HAP-1 (cell line): ENCODE measurements at regions not wholly inside any gene's neighbourhood (a gene's known extent, or its start where the extent isn't known, plus 50 kb on each side); places are given as distances from the start of the nearest gene placed in this dataset.

Source experiments
- DNase-seq, 2 experiments: peaks; one replicate each; pipeline ENCODE4 v3.0.0-alpha.2; 2016 to 2020; ENCODE audit warnings: low spot score in 2 of 2
- H3K27me3 ChIP-seq: fragments of 250-450 bp; sonication (Bioruptor Pico); 2 replicates; pipeline ENCODE4 v1.5.1; 2020; ENCODE audit warnings: low read depth, mild to moderate bottlenecking, moderate library complexity
- H3K36me3 ChIP-seq: fragments of 250-450 bp; sonication (Bioruptor Pico); replicated peaks from 2 replicates; pipeline ENCODE4 v1.5.1; 2020; ENCODE audit warnings: mild to moderate bottlenecking
- H3K4me1 ChIP-seq: fragments of 250-450 bp; sonication (Bioruptor Pico); 2 replicates; pipeline ENCODE4 v1.5.1; 2020; ENCODE audit warnings: mild to moderate bottlenecking
- H3K4me3 ChIP-seq: fragments of 250-450 bp; sonication (Bioruptor Pico); 2 replicates; pipeline ENCODE4 v1.5.1; 2020; ENCODE audit warnings: mild to moderate bottlenecking, moderate library complexity
- H3K9me3 ChIP-seq: fragments of 250-450 bp; sonication (Bioruptor Pico); 2 replicates; pipeline ENCODE4 v1.5.1; 2020; ENCODE audit warnings: mild to moderate bottlenecking, moderate library complexity
- in situ Hi-C: fragments of 300-500 bp; cut with MboI; formaldehyde crosslinking; loops from 3 replicates; pipeline ENCODE4 v1.14.3; 2020; ENCODE audit warnings: low sequenced_read_pairs, inconsistent platforms, mixed read lengths

GRCh38 chr2:83055376-83056010 lies 1403.6 kb downstream of the SUCLG1 start:
- DNase-seq: no peak
- Histone ChIP-seq H3K36me3 (no peaks in the 10 kb centered on the region), H3K4me1 (no peaks in the 10 kb centered on the region), H3K4me3 (no peak overlapping the region), H3K27me3 (no peaks in the 10 kb centered on the region), H3K9me3 (0 out of 2 replicates have a peak, but pooled peaks cover 3% of the 10 kb centered on the region)
- in situ Hi-C loops: no loop called here

DNA sequence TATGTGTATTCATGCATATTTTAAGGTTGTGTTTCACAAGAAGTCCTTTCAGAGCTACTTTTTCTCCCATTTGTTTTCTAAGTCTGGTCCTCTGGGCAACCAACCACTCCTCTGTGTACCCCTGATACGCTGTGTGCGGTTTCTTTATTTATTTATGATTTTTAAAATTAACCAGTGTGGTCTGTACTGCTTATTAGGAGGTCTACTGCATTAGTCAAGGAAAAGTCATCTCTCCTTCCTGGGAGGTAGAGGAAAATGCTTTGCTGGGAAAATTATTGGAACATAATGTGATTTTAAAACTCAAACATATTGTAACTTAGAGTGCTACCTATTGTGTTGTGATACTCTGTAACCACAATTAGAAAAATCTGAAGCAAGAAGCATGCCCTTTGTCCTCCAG lies 1404.3 kb downstream of the SUCLG1 start:
- in situ Hi-C loops: no loop called here

DNA sequence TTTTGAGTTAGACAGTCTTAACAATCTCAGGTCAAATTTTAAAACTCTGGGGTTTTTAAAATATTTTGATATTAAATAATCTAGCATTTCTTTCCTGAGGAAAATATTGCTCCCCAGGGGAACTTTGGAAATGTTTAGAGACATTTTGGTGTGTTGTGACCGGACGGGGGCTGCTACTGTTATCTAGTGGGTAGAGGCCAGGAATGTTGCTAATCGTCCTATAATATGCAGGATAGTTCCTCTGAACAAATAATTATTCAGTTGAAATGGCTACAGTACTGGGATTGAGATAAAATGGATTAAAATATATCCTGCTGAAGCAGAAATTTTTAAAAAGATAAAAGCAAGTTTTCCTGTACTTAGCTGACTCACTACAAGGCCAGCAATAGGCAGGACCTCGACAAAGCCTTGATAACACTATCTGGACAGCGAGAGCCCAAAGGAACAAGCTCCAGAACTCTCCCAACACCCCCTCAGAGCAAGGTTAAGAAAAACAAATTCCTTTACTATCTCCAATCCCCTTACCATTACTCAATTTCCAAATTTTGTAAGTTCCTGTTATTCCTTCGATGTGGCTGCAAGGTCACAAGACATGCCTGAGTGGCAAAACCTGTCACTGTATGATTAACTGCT lies 1407.4 kb downstream of the SUCLG1 start:
- no peak for DNase-seq
- H3K9me3 ChIP-seq: no peaks in the 10 kb centered on the region
- H3K4me3 ChIP-seq: no peak overlapping the region
- no peaks in the 10 kb centered on the region for H3K4me1 ChIP-seq
- H3K36me3 ChIP-seq: no peaks in the 10 kb centered on the region
- in situ Hi-C loops: no loop called here
- no peaks in the 10 kb centered on the region for H3K27me3 ChIP-seq

More for the DNA sequence above, 1404.3 kb downstream of the SUCLG1 start:
- DNase-seq: no peak
- Histone ChIP-seq H3K4me3 (no peak overlapping the region), H3K36me3 (no peaks in the 10 kb centered on the region), H3K9me3 (0 out of 2 replicates have a peak, but pooled peaks cover 3% of the 10 kb centered on the region), H3K27me3 (no peaks in the 10 kb centered on the region), H3K4me1 (no peaks in the 10 kb centered on the region)

GRCh38 chr2:83042053-83042452 lies 1417.0 kb downstream of the SUCLG1 start:
- H3K4me3 ChIP-seq: no peak overlapping the region
- H3K4me1 ChIP-seq: no peaks in the 10 kb centered on the region
- in situ Hi-C loops: no loop called here
- H3K27me3 ChIP-seq: no peaks in the 10 kb centered on the region
- no peak for DNase-seq
- no peaks in the 10 kb centered on the region for H3K36me3 ChIP-seq
- H3K9me3 ChIP-seq: no peaks in the 10 kb centered on the region

DNA sequence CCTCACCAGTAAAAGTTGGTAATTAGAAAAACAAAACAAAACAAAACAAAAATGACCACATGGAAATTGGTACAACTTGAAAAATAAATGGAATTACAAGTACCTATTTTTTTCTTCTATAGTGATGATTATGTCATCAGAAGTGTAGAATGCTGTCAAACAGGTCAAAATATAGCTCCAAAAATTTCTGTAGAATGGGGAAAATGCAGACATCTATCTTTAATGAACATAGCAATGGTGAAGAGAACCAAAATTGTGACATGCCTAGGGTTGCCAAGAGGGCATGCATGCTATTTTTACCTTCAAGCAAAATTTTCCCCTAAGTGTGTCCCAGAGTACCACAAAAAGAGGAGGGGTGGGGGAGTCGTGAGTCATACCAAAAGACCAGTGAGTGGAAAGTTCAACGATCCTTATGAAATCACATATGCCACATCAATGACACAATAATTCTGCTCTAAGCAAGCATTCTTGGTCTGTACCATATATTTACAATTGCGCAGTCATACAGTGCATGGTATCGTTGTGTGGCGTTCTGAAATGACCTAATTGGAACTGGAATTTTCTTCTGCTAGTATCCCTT lies 1436.4 kb downstream of the SUCLG1 start:
- no peaks in the 10 kb centered on the region for H3K9me3 ChIP-seq
- no peaks in the 10 kb centered on the region for H3K4me1 ChIP-seq
- in situ Hi-C loops: no loop called here
- no peaks in the 10 kb centered on the region for H3K27me3 ChIP-seq
- no peaks in the 10 kb centered on the region for H3K36me3 ChIP-seq
- H3K4me3 ChIP-seq: no peak overlapping the region
- DNase-seq: no peak

GRCh38 chr2:83017366-83018090 lies 1441.6 kb downstream of the SUCLG1 start:
- Histone ChIP-seq H3K4me3 (no peak overlapping the region), H3K27me3 (no peaks in the 10 kb centered on the region), H3K4me1 (no peaks in the 10 kb centered on the region), H3K36me3 (no peaks in the 10 kb centered on the region), H3K9me3 (no peaks in the 10 kb centered on the region)
- no peak for DNase-seq
- in situ Hi-C loops: no loop called here

GRCh38 chr2:83016343-83017110 lies 1442.6 kb downstream of the SUCLG1 start:
- no peaks in the 10 kb centered on the region for H3K36me3 ChIP-seq
- no peak overlapping the region for H3K4me3 ChIP-seq
- H3K9me3 ChIP-seq: no peaks in the 10 kb centered on the region
- in situ Hi-C loops: no loop called here
- no peaks in the 10 kb centered on the region for H3K4me1 ChIP-seq
- no peaks in the 10 kb centered on the region for H3K27me3 ChIP-seq
- no peak for DNase-seq

- Histone ChIP-seq H3K4me1 (no peaks in the 10 kb centered on the region), H3K9me3 (no peaks in the 10 kb centered on the region), H3K36me3 (no peaks in the 10 kb centered on the region), H3K4me3 (no peak overlapping the region), H3K27me3 (no peaks in the 10 kb centered on the region)
- in situ Hi-C loops: no loop called here
- DNase-seq: no peak
Measured at GRCh38 chr2:83015900-83016299, 1443.2 kb downstream of the SUCLG1 start.

DNA sequence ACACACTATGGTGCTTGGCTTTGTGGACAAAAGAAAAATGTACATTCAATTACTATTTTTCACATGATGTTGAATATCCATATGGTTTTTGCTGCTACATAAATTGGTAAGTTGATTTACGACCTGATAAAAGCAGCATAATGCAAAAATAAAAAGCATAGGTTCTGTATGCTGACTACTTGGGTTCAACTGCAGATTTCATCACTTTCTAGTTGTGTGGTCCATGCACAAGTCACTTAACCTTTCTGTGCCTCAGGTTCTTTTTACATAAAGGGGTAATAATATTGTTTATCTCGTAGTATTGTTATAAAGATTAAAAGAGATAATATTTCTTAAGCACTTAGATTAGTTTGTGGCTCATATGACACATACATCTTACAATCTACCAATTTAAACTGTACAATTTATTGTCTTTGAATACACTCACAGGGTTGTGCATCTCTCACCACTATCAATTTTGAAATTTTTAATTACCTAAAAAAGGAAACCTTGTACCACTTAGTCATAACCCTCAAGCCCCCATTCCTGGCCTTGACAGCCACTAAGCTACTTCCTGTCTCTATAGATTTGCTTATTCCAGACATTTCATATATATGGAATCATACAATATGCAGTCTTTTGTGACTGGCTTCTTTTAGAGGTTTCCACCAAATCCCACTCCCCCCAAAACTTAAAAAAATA lies 1443.9 kb downstream of the SUCLG1 start:
- Histone ChIP-seq H3K9me3 (no peaks in the 10 kb centered on the region), H3K4me3 (no peak overlapping the region), H3K36me3 (no peaks in the 10 kb centered on the region), H3K4me1 (no peaks in the 10 kb centered on the region), H3K27me3 (no peaks in the 10 kb centered on the region)
- in situ Hi-C loops: no loop called here
- no peak for DNase-seq

DNA sequence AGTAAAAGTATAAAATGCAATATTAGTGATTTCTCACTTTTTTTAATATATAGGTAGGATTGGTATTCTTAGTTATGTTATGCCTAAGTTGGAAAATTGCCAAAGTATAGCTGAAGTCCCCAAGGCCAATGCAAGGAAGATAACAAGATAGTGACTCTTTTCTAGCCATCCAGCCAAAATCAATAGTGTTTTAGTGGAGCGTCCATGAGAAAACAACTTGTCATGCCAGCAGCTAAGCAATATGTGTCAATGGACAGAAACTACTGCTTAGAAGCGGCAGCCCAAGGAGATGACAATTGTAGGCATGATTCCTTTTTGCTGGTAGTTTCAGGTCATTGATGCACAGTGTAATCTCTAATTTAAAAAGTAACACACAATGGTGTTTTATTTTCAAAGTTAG lies 1444.6 kb downstream of the SUCLG1 start:
- no peaks in the 10 kb centered on the region for H3K9me3 ChIP-seq
- H3K4me3 ChIP-seq: no peak overlapping the region
- H3K36me3 ChIP-seq: no peaks in the 10 kb centered on the region
- no peaks in the 10 kb centered on the region for H3K4me1 ChIP-seq
- in situ Hi-C loops: no loop called here
- H3K27me3 ChIP-seq: no peaks in the 10 kb centered on the region
- DNase-seq: no peak

GRCh38 chr2:83006961-83007360 lies 1452.1 kb downstream of the SUCLG1 start:
- Histone ChIP-seq H3K27me3 (no peaks in the 10 kb centered on the region), H3K4me3 (no peak overlapping the region), H3K9me3 (no peaks in the 10 kb centered on the region), H3K36me3 (no peaks in the 10 kb centered on the region), H3K4me1 (no peaks in the 10 kb centered on the region)
- no peak for DNase-seq
- in situ Hi-C loops: no loop called here

DNA sequence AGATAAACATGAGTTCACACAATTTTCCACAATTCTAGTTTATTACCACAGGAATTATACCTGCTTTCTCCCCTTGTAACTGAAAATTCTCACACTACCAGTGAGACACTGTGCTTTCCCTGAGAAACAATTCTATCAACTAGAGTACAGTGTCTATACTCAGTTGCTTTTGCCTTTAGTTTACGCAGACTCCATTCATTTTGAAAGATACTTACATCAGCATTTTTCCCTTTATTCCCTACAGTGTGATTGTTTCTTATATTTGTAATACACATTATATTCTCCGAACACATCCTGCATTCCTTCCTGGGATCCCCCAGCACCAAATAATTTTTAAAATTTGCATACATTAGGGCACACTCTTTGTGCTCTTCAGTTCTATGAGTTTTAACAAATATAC lies 1455.5 kb downstream of the SUCLG1 start:
- H3K4me3 ChIP-seq: no peak overlapping the region
- no peaks in the 10 kb centered on the region for H3K27me3 ChIP-seq
- H3K9me3 ChIP-seq: no peaks in the 10 kb centered on the region
- DNase-seq: no peak
- no peaks in the 10 kb centered on the region for H3K4me1 ChIP-seq
- no peaks in the 10 kb centered on the region for H3K36me3 ChIP-seq
- in situ Hi-C loops: no loop called here

- Histone ChIP-seq H3K9me3 (no peaks in the 10 kb centered on the region), H3K4me3 (no peak overlapping the region), H3K27me3 (no peaks in the 10 kb centered on the region), H3K36me3 (no peaks in the 10 kb centered on the region), H3K4me1 (no peaks in the 10 kb centered on the region)
- no peak for DNase-seq
- in situ Hi-C loops: no loop called here
Measured at GRCh38 chr2:83002706-83003105, 1456.4 kb downstream of the SUCLG1 start.
